SK-N-SH (cell line): ENCODE measurements at regions not wholly inside any gene's neighbourhood (a gene's known extent, or its start where the extent isn't known, plus 50 kb on each side); places are given as distances from the start of the nearest gene placed in this dataset.

Experiments used
- CTCF ChIP-seq: fragments of 200-600 bp; sonication (generic); IDR thresholded peaks from 2 replicates; pipeline ENCODE4 v1.6.1; 2017; ENCODE audit warnings: antibody characterized with exemption, mild to moderate bottlenecking, moderate library complexity
- IRF3 ChIP-seq: fragments of 150-350 bp; IDR thresholded peaks from 2 replicates; pipeline ENCODE4 v1.6.1; 2016; ENCODE audit warnings: mild to moderate bottlenecking, low read depth, low read length
- RCOR1 ChIP-seq: fragments of 150-350 bp; IDR thresholded peaks from 2 replicates; pipeline ENCODE4 v1.6.1; 2017; ENCODE audit warnings: antibody characterized with exemption, low read length
- USF2 ChIP-seq: fragments of 150-350 bp; IDR thresholded peaks from 2 replicates; pipeline ENCODE4 v1.6.1; 2017; ENCODE audit warnings: antibody characterized with exemption, low read length, low read depth, borderline replicate concordance

GRCh38 chr2:123163398-123163797 lies 861.7 kb upstream of the CNTNAP5 start:
- TF ChIP-seq IRF3 (no peak), CTCF (no peak), USF2 (no peak), RCOR1 (no peak)
